Breast epithelium (tissue), 3 donors: ENCODE measurements at regions not wholly inside any gene's neighbourhood (a gene's known extent, or its start where the extent isn't known, plus 50 kb on each side); places are given as distances from the start of the nearest gene placed in this dataset.

Experiments
- CTCF ChIP-seq, 3 donors: fragments of 450-650 bp; IDR thresholded peaks; one replicate each; pipeline ENCODE4 v1.5.1; 2016 to 2017; ENCODE audit warnings: antibody characterized with exemption in 3 of 3, mild to moderate bottlenecking in 3 of 3, moderate library complexity in 3 of 3
- POLR2A ChIP-seq: fragments of 450-650 bp; IDR thresholded peaks from one replicate; pipeline ENCODE4 v1.6.1; 2016; ENCODE audit warnings: antibody characterized with exemption, mild to moderate bottlenecking, moderate library complexity

GRCh38 chr2:238645095-238645494 lies 202.8 kb upstream of the TWIST2 start:
- no peak for TF ChIP-seq POLR2A
- no peak for TF ChIP-seq CTCF (IDR thresholded peaks at IDR 0.05)
